GM18951 (cell line): ENCODE measurements at regions not wholly inside any gene's neighbourhood (a gene's known extent, or its start where the extent isn't known, plus 50 kb on each side); places are given as distances from the start of the nearest gene placed in this dataset.
"Not testable (repeated sequence)": the region's sequence is repeated elsewhere in the genome, so short reads cannot be mapped to it uniquely, and the experiment has no call there.

Experiments used
- POLR2A ChIP-seq: IDR thresholded peaks from 4 replicates; pipeline ENCODE4 v1.6.1; 2011; ENCODE audit warnings: mild to moderate bottlenecking; ENCODE audit not compliant: insufficient read length, insufficient read depth; ENCODE audit errors: extremely low read depth
- in situ Hi-C: fragments of 300-500 bp; cut with MboI; formaldehyde crosslinking; loops from one replicate; pipeline ENCODE4 v1.12.0; 2022; ENCODE audit warnings: low sequenced_read_pairs, mixed read lengths, inconsistent platforms; ENCODE audit not compliant: unreplicated experiment

DNA sequence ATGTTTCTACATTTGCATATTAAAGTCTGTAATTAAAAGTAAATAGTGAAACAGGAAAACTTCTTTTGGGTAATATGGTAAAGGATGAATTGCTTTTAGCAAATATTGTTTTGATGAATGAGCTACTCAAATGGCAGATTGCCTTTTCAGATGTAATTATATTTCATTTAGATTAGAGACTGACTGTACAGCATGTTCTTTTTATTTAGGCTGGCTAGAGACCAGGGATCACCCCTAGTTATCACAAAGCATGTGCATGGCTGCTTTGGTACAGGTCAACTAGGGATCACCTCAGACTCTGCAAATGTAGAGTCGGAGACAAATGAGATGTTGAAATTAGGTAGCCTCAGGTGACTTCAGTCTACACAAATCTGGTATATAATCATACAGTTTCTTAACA lies 214.9 kb upstream of the SEMA6A start:
- in situ Hi-C loops = no loop called here
- no peak for TF ChIP-seq POLR2A

DNA sequence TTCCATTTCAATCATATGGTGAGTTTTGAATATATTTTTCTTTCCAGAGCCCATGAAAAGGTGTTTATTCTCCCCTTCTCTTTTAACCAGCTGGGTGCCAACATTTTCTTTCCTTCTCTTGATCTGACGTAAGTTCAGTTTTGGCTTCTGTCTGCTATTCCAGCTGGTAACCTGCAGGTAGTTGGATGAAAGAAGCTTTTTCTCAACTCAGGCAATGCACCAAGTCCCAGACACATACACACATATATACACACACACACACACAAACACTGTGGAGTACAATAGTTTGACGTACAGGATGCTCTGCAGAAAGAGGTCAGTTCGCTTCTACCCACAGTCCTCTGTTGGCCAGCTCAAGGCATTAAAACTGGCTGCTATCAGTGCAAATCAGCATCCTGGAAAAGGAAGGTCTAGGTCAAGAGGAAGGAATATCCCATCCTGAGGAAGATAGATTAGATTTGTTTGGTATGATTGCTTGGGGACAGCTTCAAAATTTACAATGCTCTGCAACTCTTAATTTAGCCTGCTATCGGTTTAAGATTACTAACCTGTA lies 214.3 kb upstream of the SEMA6A start:
- in situ Hi-C loops = no loop called here
- TF ChIP-seq POLR2A = no peak

DNA sequence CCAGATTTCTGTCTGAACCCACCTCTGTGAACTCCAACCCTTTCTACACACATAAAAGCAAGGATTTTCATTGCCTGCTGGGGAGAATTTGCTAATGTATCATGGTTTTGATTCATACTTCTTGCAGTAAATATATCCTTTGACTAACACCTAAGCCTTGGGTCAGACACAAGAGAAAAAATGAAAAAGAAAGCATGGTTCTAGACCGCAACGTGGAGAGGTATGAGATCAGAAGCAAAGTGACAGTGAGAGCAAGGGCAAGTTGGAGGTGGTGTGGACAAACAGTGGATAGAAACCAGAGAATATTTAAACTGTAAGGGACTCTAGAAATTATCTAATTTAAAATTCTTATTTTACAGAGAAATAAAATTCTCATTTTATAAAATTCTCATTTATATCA lies 212.9 kb upstream of the SEMA6A start:
- no peak for TF ChIP-seq POLR2A
- in situ Hi-C loops = no loop called here

DNA sequence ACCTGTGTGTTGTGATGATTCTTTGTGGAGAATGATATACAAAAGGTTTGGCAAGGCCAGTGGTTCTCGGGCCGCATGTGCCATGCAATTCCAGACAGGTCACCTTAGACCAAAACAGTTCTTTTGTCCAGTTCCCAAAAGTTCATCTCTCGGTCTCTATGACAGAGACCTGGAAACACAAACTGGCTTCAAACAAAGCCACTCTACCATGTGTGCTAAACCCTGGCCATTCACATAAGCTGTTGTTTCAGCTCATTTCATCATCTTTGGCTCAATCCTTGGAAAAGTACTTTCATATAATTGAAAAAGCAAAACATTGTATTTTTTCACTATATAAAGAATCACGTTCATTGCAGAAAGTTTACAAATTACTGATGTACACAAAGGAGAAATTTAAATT lies 210.5 kb upstream of the SEMA6A start:
- TF ChIP-seq POLR2A = no peak
- in situ Hi-C loops = no loop called here

DNA sequence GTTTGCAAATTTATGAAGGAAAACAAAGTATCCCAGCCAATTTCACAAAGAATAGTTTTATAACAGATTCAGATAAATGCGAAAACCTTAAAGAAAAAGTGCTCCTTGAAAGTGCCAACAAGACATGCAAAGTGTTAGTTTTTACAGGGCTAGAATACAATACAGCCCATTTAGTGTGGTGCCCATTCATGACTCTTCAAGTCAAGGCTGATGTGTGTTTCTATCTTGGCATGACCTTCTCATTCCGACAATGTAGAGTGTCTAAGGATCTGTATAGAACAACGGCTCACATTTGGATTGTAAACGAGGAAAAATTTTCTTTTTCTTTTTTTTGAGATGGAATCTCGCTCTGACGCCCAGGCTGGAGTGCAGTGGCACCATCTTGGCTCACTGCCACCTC lies 205.2 kb upstream of the SEMA6A start:
- no peak for TF ChIP-seq POLR2A
- in situ Hi-C loops = no loop called here

DNA sequence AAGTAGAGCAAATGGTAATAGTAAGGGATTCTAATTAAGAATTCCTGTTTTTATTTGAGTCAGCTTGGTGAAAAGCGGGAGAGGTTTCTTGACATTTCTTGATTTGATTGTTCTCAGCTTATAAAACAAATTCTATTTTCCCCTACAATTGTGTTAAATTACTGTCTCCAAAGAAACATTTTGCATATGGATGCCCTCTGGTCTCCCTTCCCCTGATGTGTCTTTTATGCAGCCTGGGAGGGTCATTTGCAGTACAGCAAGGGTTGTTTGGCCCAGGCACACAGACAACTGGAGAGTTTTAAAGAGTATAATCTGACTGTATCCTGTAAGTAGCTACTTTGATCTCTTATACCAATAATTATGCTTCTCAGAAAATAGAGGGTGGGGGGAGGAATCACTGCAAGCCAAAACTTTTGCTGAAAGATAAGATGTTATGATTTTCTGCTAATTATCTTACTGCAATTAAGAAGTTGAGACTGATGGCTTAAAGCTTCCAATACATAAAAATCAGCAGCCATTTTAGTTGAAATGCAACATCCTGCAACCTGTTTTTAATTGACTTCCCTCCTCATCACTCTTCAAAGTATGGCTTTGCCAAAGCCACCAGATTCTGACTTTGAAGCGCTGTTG lies 204.1 kb upstream of the SEMA6A start:
- TF ChIP-seq POLR2A = no peak
- in situ Hi-C loops = no loop called here

DNA sequence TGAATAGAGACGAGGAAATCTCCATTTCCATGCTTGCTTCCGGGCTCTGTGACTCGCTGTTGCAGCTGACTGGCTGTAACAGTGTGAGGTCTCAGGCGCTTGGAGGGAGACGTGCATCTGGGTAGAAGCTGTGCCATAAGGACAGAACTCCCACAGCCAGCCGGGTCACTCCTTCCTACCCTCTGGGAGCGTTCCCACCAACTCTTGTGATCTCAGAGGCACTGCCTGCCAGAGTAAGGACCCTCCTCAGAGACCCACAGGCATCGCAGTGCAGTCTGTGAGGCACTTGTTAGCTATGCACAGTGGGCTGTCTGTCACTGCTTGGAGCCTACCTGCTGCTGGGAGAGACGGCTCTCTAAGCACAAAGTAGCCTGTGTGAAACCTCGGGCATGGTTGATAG lies 203.4 kb upstream of the SEMA6A start:
- in situ Hi-C loops = no loop called here
- no peak for TF ChIP-seq POLR2A

DNA sequence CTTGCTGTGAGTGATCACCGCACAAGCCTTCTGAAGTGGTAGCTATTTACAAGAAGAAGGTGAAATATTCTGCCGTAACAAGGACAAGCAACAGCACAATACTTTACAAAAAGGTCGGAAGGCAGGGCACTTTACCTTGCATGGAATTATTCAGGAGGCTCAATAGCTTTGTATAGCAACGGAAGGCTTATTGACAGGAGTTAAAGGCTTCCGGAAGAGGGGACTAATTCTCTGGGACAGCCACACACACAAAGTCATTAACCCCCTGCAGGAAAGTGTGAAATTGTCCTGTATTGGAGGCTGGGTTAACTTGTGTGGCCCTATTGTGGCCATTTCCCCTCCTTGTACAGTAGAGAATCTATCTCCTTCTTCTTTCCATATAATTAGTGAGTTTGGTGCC lies 199.3 kb upstream of the SEMA6A start:
- in situ Hi-C loops = no loop called here

DNA sequence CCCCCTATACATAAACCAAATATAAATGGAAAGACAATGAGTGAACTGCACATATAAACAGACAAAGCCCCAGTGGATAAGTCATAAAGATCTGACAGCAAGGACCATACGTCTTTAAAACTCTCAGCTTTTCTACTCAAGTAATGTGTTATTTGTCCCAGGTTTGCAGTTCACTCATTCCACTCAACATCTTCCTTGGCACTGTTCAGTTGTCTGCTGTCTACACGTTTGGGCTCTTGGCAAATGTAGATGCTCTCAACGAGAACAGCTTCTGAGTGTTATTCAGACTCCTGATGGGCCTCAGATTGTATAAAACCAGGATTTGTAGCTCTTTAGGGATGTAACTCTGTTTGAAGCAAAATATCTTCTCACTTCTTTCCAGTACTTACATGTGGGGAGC lies 198.2 kb upstream of the SEMA6A start:
- no peak for TF ChIP-seq POLR2A

More for the DNA sequence above, 199.3 kb upstream of the SEMA6A start:
- TF ChIP-seq POLR2A = no peak

DNA sequence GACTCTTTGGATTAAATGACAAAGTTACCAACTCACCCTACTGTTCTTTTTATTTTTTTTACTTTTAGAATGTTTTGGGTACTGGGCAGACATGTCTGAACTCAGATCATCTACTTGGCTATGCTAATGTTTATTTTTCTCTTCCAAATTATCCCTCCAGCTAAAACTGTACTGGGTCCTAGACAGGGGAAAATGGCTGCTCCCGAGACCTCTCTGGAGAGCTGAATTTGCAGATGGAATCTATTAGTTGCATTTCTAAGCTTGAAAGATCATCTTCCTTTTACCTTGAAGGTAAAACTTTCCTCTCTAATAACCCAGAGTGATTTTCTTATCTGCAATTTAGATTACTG lies 197.5 kb upstream of the SEMA6A start:
- no peak for TF ChIP-seq POLR2A
- in situ Hi-C loops = no loop called here

More for the DNA sequence above, 198.2 kb upstream of the SEMA6A start:
- in situ Hi-C loops = no loop called here

DNA sequence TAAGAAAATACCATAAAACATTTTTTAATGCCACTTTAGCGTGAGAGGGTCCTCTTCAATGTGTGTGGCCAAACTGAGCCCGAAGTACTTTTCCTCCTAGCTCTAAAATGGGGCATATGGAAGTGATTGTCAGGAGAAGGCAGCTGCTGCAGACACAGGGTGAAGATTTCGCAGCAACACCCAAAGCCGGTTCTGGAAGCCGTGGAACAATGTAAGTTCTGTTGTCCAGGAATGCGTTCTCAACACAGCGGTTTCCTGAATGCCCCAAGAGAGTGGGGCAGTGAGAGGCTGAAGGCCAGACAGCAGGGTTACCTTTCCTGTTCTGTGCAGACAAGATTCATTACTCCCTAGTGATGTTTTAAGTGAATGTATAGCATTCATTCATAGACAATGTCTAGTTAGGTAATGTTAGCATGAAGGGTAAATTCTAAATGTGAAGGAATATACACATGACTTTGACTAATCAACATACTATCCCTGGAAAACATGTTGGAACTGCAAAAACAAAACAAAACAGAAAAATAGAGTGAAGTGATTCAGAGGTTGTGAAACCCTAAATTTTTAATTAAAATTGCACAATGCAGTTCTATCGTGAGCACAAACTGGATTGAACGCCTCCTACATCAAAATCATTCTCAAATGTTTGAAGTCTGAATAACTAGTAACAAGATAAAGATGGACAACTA lies 197.0 kb upstream of the SEMA6A start:
- in situ Hi-C loops = no loop called here

DNA sequence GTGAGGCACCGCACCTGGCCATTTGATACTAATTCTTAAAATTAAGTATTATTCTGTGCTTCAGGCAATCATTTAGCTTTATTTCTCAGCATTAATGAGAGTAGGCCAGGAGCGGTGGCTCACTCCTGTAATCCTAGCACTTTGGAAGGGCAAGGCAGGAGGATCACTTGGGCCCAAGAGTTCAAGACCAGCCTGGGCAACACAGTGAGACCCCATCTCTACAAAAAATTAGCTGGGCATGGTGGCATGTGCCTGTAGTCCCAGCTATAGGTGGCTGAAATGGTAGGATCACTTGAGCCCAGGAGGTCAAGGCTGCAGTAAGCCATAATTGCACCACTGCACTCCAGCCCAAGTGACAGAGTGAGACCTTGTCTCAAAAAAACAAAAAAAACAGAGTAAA lies 195.3 kb upstream of the SEMA6A start:
- in situ Hi-C loops = not testable (repeated sequence)

More for the DNA sequence above, 197.0 kb upstream of the SEMA6A start:
- TF ChIP-seq POLR2A = no peak

DNA sequence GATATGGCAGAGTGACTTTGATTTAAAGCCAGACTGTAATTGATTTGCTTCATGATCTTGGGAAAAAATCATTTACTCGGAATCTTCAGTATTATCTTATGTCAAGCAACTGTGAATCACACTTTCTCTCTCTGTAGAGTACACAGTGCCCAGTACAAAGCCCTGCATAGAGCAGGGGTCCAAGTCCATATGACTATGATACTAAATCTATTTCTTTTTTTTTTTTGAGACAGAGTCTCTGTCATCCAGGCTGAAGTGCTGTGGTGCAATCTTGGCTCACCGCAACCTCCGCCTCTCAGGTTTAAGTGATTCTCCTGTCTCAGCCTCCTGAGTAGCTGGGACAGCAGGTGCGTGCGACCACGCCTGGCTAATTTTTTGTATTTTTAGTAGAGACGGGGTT lies 194.8 kb upstream of the SEMA6A start:
- TF ChIP-seq POLR2A = no peak
- in situ Hi-C loops = no loop called here

DNA sequence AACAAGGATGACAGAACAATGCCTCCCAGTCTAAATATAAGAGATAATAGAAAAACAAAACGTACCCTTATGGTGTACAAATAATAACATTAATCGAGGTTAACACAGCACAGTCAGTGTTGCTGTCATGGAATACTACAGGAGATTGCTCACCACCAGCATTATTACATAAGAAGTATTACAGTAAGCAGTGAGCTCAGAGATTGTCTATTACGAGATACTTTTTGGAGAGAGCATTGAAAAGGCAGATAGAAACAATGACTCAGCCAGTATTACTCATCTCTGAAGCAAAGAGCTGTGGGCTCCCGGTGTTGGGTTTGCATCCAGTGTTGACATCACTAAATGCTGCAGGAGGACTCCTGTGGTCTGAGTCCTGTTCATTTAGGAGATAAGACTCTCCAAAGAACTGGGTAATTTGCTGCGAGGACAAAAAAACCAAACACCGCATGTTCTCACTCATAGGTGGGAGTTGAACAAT lies 191.9 kb upstream of the SEMA6A start:
- in situ Hi-C loops = no loop called here
- TF ChIP-seq POLR2A = no peak

DNA sequence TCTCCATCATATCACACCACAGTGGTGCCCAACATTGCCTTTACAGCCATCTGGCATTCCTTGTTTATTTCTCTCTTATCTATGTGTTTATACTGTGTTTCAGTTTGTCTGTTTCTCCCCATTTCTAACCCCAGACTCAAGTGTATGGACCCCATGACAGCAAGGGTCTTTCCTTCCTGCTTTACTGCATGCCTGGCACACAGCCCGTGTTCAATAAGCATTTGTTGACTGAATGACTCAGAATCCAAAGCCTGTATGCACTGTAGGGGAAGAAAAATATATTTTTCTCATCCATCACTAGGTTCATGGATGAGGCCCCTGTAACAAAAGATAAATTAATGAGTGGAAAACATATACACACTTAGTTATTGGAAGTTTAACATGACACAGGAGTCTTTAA lies 190.8 kb upstream of the SEMA6A start:
- in situ Hi-C loops = no loop called here
- TF ChIP-seq POLR2A = no peak

DNA sequence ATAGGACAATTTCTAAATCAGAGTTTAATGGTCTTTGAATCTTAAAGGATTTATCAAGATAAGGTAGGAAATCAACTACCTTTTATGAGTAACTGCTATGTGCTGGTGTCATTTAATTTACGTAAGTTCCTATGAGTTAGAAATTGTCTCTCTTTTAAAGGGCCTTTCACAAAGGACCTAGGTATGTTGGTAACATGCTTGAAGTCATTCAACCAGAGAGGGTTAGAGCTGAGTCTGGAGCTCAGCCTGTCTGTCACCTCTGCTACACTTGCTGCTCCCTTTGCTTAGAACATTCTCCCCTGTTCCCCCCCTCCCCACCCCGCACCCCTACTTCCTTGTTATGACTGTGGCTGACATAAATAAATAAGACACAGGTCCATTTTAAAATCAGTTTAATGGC lies 190.3 kb upstream of the SEMA6A start:
- in situ Hi-C loops = no loop called here
- TF ChIP-seq POLR2A = no peak
